GM13977 (cell line): ENCODE measurements at regions not wholly inside any gene's neighbourhood (a gene's known extent, or its start where the extent isn't known, plus 50 kb on each side); places are given as distances from the start of the nearest gene placed in this dataset.
"Not testable (repeated sequence)": the region's sequence is repeated elsewhere in the genome, so short reads cannot be mapped to it uniquely, and the experiment has no call there.

Experiments
- DNase-seq: peaks from one replicate; pipeline ENCODE4 v3.0.0; 2012; ENCODE audit warnings: low spot score
- CTCF ChIP-seq: IDR thresholded peaks from 2 replicates; pipeline ENCODE4 v1.5.1; 2012; ENCODE audit warnings: mild to moderate bottlenecking, control low read depth; ENCODE audit not compliant: insufficient read depth; ENCODE audit errors: extremely low read depth, missing control alignments
- in situ Hi-C: fragments of 300-500 bp; cut with MboI; formaldehyde crosslinking; loops from one replicate; pipeline ENCODE4 v1.12.0; 2022; ENCODE audit warnings: low sequenced_read_pairs, low pct_unique_long_range_greater_than_20kb, mixed read lengths, inconsistent platforms; ENCODE audit not compliant: unreplicated experiment

GRCh38 chrX:121558886-121559285, 511.5 kb downstream of the GLUD2 start:
- no peak for TF ChIP-seq CTCF
- DNase-seq, result no peak
- in situ Hi-C loops, result no loop called here

GRCh38 chrX:121562616-121563015, 515.2 kb downstream of the GLUD2 start:
- in situ Hi-C loops, result no loop called here
- no peak for DNase-seq
- TF ChIP-seq CTCF, result no peak

GRCh38 chrX:121569609-121570008, 522.2 kb downstream of the GLUD2 start:
- no peak for TF ChIP-seq CTCF
- DNase-seq, result no peak
- in situ Hi-C loops, result no loop called here

- TF ChIP-seq CTCF, result no peak
- in situ Hi-C loops, result no loop called here
- no peak for DNase-seq
Measured at GRCh38 chrX:121570072-121570841, 522.8 kb downstream of the GLUD2 start.

GRCh38 chrX:121571333-121571732, 523.9 kb downstream of the GLUD2 start:
- DNase-seq, result no peak
- in situ Hi-C loops, result no loop called here
- TF ChIP-seq CTCF, result peak; percentile 15

GRCh38 chrX:121574384-121574783, 527.0 kb downstream of the GLUD2 start:
- DNase-seq, in situ Hi-C loops: not testable (repeated sequence)

- TF ChIP-seq CTCF, result peak; percentile 52
- peak; percentile 3 for DNase-seq
- in situ Hi-C loops, result no loop called here
Measured at GRCh38 chrX:121579016-121579760, 531.8 kb downstream of the GLUD2 start.
